ENCODE measurements at regions not wholly inside any gene's neighbourhood (a gene's known extent, or its start where the extent isn't known, plus 50 kb on each side); places are given as distances from the start of the nearest gene placed in this dataset.
"Not testable (repeated sequence)": the region's sequence is repeated elsewhere in the genome, so short reads cannot be mapped to it uniquely, and the experiment has no call there.

GRCh38 chr2:82256983-82257632, 1952.6 kb upstream of the LRRTM1 start:
- no peak for DNase-seq

GRCh38 chr2:82256288-82256687, 1951.7 kb upstream of the LRRTM1 start:
- DNase-seq: no peak

GRCh38 chr2:82254728-82255127, 1950.2 kb upstream of the LRRTM1 start:
- no peak for DNase-seq

GRCh38 chr2:82246220-82246775, 1941.7 kb upstream of the LRRTM1 start:
- DNase-seq: no peak

DNA sequence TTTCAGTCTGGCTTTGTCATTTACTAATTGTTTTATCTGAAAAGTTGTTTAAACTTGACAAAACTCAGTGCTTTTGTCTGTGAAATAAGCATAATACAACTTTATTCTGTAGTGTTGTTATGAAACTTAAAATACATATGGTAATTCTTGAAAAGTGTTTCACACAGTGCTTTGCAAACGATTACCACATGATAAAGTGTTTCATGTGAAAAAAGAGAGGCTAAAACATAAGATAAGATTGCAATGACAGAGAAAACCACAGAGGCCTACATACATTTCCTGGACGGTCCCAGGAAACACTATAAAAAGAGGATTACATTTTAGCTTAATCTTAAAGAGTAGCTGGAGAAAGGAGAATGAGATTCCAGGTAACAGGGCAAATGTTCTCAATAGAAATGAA, 1934.6 kb upstream of the LRRTM1 start:
- no peak for DNase-seq

- DNase-seq: no peak
These were observed 1933.6 kb upstream of the LRRTM1 start for GRCh38 chr2:82237994-82238662.

DNA sequence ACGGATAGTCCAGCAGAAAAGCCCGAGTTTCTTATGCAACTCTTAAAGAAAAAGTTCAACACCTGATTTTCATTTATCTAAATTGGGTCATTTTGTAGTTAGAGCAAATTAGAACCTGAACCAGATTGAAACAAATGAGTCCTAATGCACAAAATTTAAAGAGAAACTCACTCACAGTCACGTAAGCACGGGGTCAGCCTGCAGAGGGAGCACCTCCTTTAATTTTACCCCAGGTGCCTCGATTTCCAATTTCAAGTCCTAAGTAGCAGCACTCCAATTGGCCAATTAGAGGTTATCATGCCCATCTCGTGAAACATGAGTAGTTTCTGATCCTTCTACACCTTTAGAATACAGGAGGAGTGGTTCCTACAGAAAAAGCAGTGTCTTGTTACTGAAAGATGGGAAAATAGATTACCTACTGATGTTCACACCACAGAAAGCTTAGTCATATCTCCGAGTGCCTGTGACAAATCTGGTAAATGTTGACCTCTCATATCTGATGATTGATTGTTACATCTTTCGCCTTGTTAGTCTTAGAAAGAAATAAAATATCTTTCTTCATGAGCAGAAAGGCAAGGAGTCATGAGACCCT, 1929.8 kb upstream of the LRRTM1 start:
- no peak for DNase-seq

- no peak for DNase-seq
These were observed 1929.3 kb upstream of the LRRTM1 start for GRCh38 chr2:82233806-82234205.

DNA sequence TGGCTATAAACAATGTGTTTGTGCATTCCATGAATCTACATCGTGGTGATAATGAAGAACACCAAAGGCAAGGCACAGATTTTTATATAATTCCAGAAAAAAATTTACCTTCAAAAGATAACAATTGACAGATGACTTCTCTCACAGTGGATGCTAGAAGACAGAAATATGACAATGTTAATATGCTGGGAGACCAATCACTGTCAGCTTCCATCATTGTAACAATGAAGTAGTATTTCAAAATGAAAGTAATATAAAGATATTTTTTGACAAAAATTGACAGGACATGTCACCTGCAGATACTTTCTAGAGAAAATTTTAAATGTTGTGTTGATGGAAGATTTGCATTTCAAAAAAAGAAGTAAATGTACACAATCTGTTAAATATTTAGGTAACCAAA, 1925.9 kb upstream of the LRRTM1 start:
- DNase-seq: no peak

GRCh38 chr2:82226441-82226840, 1921.9 kb upstream of the LRRTM1 start:
- DNase-seq: no peak

GRCh38 chr2:82224301-82224940, 1919.9 kb upstream of the LRRTM1 start:
- DNase-seq: no peak

DNA sequence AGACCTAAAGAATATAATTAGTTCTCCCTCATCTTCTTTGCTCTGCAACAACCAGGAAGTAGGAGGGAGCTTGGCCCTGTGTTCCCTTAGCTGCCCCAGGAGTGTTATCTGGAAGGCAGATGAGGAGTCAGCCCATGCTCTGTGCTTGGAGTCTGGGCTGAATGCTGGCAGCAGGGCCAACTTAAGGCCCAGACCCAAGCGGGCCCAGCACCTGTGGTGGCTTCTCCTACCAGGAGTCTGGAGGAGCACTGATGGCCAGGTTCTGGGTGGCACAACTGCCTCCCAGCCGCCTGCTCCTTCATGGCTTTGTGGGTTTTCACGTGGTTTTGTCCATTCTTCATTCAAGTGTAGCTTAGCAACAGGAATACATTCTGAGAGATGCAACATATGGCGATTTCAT, 1910.7 kb upstream of the LRRTM1 start:
- no peak for DNase-seq

GRCh38 chr2:82199493-82199852, 1894.9 kb upstream of the LRRTM1 start:
- no peak for DNase-seq

DNA sequence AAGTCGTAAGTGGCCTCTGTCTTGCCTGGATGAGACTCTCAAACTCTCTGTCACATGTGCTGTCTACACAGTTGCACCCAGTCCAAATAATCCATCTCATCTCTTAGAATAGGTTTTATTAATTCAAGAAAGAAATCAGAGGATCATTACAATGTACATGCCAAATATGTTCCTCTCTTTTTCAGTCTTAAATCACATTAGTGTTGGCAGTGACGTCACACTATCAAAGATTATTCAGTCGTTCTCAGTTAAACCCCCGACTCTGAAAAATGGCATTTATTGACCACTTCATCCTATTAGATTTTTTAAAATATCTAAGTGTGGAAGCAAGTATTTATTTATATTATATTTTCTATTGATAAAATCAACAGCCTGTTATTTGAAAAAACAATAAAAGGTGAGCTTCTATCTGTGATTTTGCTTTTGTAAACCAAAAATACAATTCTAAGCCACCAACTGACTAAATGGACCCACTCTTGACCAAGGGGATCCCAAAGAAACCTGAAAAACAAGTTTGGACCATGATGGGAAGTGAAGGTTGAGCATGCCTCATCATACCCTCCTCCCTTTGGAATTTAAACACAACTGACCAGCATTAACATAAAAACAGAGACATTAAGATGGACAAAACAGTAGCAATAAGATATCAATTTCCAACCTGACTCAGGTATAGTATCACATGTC, 1894.4 kb upstream of the LRRTM1 start:
- no peak for DNase-seq

DNA sequence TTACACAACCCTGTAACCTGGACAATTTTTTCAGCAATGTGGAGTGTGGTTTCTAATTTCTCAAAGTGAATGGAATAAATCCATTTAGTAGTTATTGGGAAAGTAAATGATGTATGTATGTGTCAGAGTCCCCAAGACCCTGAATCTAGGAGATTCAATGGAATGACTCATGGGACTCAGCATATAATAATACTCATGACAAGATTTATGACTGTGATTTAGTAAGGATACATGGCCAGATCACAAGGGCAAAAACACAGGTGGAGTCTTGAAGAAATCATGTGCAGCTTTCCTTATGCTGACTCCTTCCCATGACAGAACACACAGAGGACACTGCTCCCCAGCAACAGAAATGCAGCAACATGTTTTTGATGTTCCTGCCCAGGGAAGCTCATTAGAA, 1877.7 kb upstream of the LRRTM1 start:
- DNase-seq: no peak

- not testable (repeated sequence) for DNase-seq
These were observed 1870.7 kb upstream of the LRRTM1 start for GRCh38 chr2:82175210-82175609.

DNA sequence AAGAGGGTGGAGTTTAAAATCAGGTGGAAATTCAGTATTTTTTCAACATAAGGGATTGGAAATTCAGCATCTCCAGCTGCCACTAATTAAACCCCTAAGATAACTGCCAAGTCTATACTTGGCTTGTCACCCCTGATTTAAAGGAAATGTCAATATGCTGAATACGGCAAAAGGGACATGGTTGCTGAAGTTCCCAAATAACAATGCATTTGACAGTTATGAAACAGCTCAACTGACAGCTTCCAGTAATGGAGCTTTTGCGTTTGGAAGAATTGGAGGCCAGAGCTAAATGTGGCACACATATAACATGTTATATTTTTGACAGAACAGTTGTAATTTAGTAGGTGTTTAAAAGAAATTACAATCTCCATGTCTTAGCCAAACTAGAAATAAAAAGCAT, 1867.9 kb upstream of the LRRTM1 start:
- DNase-seq: no peak

GRCh38 chr2:82169379-82169778, 1864.8 kb upstream of the LRRTM1 start:
- no peak for DNase-seq

GRCh38 chr2:82165377-82165776, 1860.8 kb upstream of the LRRTM1 start:
- DNase-seq: no peak

- no peak for DNase-seq
These were observed 1853.6 kb upstream of the LRRTM1 start for GRCh38 chr2:82158150-82158549.

DNA sequence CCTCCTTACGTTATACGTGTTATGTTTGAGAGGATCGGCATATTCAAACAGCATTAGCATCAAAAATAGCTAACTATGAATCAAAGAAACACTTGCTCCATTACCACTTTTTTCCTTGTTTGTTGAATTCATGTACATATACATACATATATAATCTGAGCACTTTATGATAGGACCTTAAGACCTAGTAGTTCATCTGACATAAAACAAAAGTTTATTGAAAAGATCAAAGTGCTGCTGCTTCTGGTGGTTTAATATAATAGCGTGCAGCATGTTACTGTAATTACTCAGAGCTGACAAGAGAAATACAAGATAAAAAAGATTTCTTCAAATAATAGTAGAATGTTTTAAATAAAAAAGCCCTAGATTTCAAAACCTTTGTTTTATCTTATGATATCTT, 1850.9 kb upstream of the LRRTM1 start:
- no peak for DNase-seq

DNA sequence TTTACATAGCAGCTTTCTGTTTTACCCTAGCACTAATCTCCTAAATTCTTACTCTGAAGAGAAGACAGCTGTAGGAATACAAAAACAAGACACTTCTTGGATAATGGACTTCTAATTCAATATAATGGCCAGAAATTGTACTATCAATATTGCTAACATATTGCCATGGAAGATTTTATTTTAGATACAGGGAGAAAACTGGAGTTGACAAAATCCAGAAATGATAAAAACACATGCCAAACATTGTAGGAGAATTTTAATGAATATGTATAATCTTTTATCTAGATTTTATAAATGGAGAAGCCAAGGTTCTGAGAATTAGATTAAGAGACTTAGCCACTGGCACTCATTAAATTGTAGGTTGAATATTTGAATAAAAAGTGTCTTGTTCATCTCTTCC, 1838.8 kb upstream of the LRRTM1 start:
- DNase-seq: no peak

DNA sequence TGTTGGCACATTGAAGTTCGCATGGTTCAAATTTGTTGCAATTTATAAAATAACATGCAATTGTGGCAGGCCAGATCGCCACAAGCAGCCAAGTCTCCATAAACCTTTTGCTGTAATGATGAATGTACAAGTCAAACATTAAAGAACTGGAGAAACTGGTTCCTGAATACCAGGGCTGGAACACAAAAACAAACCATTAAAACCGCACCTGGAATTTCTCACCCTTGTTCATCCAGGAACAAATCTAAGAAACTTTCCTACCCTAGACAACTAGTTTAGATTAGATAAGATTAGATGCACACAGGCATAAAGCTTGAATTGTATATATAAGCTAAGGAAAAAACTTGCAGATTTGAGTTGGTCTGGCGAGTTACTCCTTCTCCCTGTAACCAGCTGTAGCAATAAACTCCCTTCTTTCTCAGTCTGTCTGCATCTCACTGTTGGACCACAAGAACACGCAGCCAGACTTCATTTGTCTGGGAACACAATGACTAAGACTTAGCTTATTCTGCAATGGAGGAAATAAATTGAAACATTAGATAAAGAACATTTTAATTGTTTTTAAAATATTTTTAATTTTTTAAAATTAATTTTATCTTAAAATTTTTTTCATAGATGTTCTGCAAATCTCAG, 1835.5 kb upstream of the LRRTM1 start:
- no peak for DNase-seq

Measured in 8988T (cell line).